ENCODE measurements at regions not wholly inside any gene's neighbourhood (a gene's known extent, or its start where the extent isn't known, plus 50 kb on each side); places are given as distances from the start of the nearest gene placed in this dataset.

- DNase-seq (ENCODE audit: low read depth): no peak
- H3K4me3 ChIP-seq (ENCODE audit: low read depth, low read length): no peak overlapping the region
- no peak for TF ChIP-seq MAX (IDR thresholded peaks at IDR 0.05; ENCODE audit: low read depth, low read length)
- TF ChIP-seq POLR2A (IDR thresholded peaks at IDR 0.05; ENCODE audit: extremely low read depth, insufficient read length): no peak
- no peak for TF ChIP-seq CTCF (IDR thresholded peaks at IDR 0.05; ENCODE audit: low read depth, low read length)
- TF ChIP-seq MYC (IDR thresholded peaks at IDR 0.05; ENCODE audit: low read depth, low read length): no peak
These were observed 91.5 kb upstream of the BLID start for GRCh38 chr11:122207505-122207904.

GRCh38 chr11:122205036-122205435 lies 89.0 kb upstream of the BLID start:
- DNase-seq (ENCODE audit: low read depth): no peak
- H3K4me3 ChIP-seq (ENCODE audit: low read depth, low read length): no peak overlapping the region
- no peak for TF ChIP-seq POLR2A (IDR thresholded peaks at IDR 0.05; ENCODE audit: extremely low read depth, insufficient read length)
- no peak for TF ChIP-seq CTCF (IDR thresholded peaks at IDR 0.05; ENCODE audit: low read depth, low read length)
- TF ChIP-seq MAX (IDR thresholded peaks at IDR 0.05; ENCODE audit: low read depth, low read length): no peak
- no peak for TF ChIP-seq MYC (IDR thresholded peaks at IDR 0.05; ENCODE audit: low read depth, low read length)

GRCh38 chr11:122204206-122204605 lies 88.2 kb upstream of the BLID start:
- DNase-seq (ENCODE audit: low read depth): no peak
- TF ChIP-seq CTCF (IDR thresholded peaks at IDR 0.05; ENCODE audit: low read depth, low read length) (no peak), MYC (IDR thresholded peaks at IDR 0.05; ENCODE audit: low read depth, low read length) (no peak), POLR2A (IDR thresholded peaks at IDR 0.05; ENCODE audit: extremely low read depth, insufficient read length) (no peak), MAX (IDR thresholded peaks at IDR 0.05; ENCODE audit: low read depth, low read length) (no peak)
- H3K4me3 ChIP-seq (ENCODE audit: low read depth, low read length): no peak overlapping the region

- DNase-seq (ENCODE audit: low read depth): peak; percentile 53
- TF ChIP-seq CTCF (IDR thresholded peaks at IDR 0.05; ENCODE audit: low read depth, low read length) (peak; percentile 96), MAX (IDR thresholded peaks at IDR 0.05; ENCODE audit: low read depth, low read length) (no peak)
- no peak overlapping the region for H3K4me3 ChIP-seq (ENCODE audit: low read depth, low read length)
These were observed 87.0 kb upstream of the BLID start for GRCh38 chr11:122202951-122203456.

GRCh38 chr11:122202161-122202950 lies 86.3 kb upstream of the BLID start:
- H3K4me3 ChIP-seq (ENCODE audit: low read depth, low read length): no peak overlapping the region
- TF ChIP-seq POLR2A (IDR thresholded peaks at IDR 0.05; ENCODE audit: extremely low read depth, insufficient read length) (no peak), CTCF (IDR thresholded peaks at IDR 0.05; ENCODE audit: low read depth, low read length) (no peak), MAX (IDR thresholded peaks at IDR 0.05; ENCODE audit: low read depth, low read length) (no peak), MYC (IDR thresholded peaks at IDR 0.05; ENCODE audit: low read depth, low read length) (no peak)
- DNase-seq (ENCODE audit: low read depth): no peak
